Stimulated activated CD4-positive, alpha-beta T cell treated with anti-CD3 and anti-CD28 coated beads, Interleukin-4, amount 100 ng/mL, for 4 hours (primary cell): ENCODE measurements at regions not wholly inside any gene's neighbourhood (a gene's known extent, or its start where the extent isn't known, plus 50 kb on each side); places are given as distances from the start of the nearest gene placed in this dataset.
A peak's percentile ranks its signal among the peaks of the same experiment; 100 is the strongest.

Source experiments
- DNase-seq, 2 experiments: peaks; one replicate each; pipeline ENCODE4 v3.0.0-alpha.2; 2020

GRCh38 chr9:7980041-7980440 is 180.5 kb upstream of the DMAC1 start:
- DNase-seq = no peak

- no peak for DNase-seq
Measured at GRCh38 chr9:7979611-7980010, 180.0 kb upstream of the DMAC1 start.

DNA sequence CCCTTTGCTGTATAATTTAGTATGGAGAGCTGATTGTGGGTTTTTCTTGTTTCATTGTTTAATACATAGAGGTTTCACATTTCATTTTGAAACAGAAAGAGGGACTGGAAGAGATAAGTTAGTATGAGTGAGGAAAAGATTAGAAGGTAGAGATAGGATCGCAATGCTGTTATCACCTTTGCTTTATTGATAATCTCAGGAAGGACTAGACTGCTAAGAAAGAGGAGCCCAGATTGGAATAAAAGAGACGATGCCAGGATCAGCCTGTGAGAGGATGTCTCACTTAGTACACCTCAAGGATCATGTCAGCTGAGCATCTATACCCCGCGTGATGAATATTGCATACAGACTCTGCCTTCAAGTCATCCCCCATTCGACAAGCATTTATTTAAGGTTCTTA is 178.0 kb upstream of the DMAC1 start:
- no peak for DNase-seq

GRCh38 chr9:7976856-7977255 is 177.3 kb upstream of the DMAC1 start:
- DNase-seq = no peak

DNA sequence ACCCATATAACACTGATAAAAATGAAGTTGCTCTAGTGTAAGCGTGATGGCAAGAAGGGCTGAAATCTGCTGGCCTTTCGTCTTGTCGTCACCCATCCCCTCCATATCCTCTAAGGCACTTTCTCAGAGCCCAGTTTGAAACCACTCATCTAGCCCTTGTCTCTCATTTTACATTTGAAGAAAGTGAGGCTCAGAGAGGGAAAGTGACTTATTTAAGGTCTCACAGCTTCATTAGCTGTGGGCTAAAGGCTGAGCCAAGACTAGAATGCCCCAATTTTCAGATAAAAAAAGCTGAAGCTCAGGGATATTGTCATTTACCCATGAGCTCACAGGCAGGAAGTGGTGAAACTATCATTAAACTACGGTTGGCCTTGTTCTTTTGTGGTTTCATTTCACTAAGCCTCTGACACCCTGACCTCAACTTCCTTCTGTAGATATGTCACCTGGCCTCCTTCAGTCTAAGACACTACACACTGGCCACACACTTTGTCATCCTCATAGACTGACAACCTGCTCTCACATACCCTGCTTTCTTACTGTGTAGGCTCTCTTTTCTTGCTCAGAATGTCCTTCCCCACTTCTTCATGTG is 176.7 kb upstream of the DMAC1 start:
- peak in 1 of 2 experiments; percentile 54 for DNase-seq

DNA sequence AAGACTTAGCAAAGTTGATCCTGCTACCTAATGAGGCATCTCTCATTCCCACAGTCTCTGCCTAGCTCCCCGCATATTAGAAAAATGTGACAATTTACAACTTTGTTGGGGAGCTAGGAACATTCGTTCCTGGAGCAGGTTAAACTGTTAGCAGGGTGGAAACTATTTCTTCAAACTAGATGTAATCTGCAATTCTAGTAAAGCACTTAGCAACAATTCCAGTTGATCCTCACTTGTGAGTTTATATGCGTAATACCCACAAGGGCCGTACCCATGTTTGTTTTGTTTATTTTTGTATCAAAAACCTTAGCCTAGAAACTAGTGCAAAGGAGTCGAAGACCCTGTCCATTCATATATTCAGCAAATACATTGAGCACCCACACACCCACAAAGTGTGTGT is 175.8 kb upstream of the DMAC1 start:
- DNase-seq = no peak

DNA sequence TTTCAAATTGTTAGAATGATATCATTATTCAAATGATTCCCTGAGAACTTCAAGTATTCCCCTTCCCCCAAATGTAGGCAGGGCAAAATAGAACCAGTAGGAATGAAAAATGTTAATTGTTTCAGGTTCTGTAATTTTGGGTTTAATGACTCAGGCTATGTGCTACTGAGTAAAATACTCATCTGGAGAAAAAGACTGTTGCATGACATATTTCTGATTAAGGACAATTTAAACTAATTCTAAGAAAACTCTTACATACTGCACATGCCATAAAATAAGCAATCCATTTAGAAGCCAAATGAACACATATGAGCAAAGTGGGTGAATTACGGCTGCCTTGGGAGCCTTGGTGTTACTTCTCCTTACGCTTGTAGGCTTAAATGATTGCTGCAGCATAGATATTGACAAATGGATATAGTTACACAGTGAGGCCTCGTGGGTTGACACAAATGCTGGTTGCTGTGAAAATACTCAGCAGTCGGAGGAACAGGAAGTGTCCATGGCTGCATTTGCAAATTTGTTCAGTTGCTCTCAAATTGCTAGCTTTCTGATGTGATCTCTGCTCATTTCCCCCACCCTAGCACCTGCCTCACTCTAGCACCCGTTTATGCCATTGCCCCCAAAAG is 174.9 kb upstream of the DMAC1 start:
- DNase-seq = no peak

GRCh38 chr9:7973123-7973522 is 173.5 kb upstream of the DMAC1 start:
- DNase-seq = no peak

GRCh38 chr9:7970681-7971330 is 171.2 kb upstream of the DMAC1 start:
- DNase-seq = no peak

DNA sequence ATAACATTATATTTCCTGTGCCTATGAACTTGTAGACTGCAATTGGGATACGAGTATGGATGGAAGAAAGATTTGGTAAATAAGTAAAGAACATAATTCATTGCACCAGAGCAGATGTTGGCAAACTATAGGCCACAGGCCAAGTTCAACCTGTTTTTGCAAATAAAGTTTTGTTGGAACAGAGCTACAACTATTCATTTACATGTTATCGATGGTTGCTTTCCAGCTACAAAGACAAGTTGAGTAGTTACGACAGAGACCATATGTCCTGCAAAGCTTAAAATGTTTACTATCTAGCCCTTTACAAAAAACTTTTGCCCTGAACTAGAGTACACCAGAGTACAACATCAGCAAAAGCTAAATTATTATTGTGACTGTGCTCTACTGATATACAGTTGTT is 169.1 kb upstream of the DMAC1 start:
- no peak for DNase-seq

DNA sequence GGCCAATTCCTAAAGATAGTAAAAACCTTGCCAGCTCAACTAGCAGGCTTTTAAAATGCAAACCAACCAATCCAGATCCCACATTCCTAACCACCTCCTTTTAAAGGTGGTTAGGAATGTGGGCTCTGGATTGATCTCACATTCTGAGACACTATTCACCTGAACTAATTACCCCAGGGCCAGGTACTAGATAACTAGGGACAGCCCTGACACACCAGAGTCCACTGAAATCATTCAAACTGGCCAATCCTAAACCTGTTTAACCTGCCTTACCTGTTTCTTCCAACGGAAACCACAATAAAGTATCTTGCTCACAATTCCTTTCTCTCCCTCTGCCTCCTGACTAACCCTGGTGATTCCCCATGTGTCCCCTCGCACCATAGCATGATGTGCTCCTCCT is 168.3 kb upstream of the DMAC1 start:
- DNase-seq = no peak

DNA sequence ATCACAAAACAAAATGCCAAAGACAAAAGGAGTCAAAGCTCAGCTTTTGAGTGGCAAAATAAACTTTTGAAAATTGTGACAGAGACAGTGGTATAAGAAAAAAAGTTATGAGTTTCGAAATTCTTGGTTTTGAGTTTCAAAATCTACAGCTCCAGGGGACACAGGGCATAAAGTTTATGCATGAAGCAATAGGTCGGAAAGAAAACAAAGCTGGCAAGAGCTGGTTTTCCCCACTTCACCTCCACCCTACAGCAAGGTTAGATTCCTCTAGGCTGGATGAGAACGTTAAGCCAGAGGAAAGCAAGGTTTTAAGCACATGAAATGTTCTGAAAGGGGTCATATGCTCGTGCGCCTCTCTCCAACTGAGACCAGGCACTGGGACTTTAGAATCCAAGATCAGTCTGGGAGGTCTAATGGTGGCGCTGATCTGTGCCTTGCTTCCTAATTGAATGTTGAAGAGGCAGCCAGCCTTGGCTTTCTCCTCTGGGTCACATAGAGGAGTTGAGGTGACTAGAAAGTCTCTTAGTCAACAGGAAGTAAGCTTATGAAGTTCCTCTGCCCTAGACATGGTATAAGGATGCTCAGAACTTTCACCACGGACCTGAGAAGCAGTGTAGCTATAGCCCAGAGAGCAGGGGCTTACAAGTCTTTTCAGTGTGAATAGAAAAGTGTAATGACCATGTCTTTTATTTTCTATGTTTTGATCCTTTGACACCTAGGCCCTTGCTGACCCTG is 167.7 kb upstream of the DMAC1 start:
- DNase-seq = no peak

DNA sequence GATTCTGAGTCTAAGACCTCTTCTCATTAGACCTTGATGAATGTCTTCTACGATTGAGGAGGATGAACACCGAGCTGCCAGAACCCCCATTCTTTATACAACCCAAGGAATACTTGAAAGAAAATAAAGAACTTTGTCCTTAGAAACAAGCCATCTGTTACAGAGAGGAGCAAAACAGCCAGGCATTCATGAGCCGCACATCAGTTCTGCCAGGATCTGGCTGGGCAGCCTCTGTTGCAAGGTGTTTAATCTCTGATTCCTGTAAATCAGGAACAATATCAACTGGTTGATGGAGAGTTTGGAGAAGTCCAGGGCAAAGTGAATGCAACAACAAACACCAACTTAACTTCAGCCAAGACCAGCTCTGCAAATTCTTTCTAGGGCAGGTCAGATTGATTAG is 165.5 kb upstream of the DMAC1 start:
- no peak for DNase-seq

- DNase-seq = no peak
Measured at GRCh38 chr9:7963026-7963425, 163.4 kb upstream of the DMAC1 start.

GRCh38 chr9:7961076-7961475 is 161.5 kb upstream of the DMAC1 start:
- no peak for DNase-seq

- DNase-seq = no peak
Measured at GRCh38 chr9:7960320-7961050, 160.9 kb upstream of the DMAC1 start.

DNA sequence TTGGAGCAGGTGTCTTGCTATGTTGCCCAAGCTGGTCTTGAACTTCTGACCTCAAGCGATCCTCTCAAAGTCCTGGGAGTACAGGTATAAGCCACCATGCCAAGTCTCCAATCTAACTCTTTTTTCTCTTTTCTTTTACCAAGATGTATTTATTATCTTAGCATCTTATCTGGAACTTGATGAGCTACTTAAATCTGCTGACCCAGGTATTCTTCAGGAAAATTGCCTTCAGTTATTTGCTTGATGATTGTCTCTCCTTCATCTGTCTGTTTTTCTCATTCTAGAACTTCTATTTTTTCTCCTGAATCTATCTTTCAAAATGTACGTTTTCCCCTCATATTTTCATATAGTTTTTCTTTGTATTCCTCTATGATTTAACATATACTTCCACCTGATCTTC is 158.2 kb upstream of the DMAC1 start:
- no peak for DNase-seq

- no peak for DNase-seq
Measured at GRCh38 chr9:7947577-7947976, 148.0 kb upstream of the DMAC1 start.

DNA sequence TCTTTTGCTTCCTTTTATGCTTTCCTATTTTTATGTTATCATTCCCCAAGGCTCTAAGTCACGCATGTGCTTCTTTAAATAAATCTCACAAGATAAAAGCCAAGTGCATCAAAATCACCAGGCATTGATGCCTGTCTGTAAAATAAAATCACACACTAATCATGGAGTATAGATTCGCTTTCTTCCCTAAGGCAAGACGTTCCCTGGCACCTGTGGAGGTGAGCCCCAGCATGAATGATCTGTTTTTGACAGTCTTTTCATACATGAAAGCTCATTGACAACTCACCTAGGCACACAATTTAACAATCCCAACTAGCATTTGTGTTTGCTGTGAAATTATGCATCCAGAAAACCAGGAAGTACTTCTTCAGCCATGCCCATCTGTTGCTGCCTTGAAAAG is 146.9 kb upstream of the DMAC1 start:
- DNase-seq = no peak

DNA sequence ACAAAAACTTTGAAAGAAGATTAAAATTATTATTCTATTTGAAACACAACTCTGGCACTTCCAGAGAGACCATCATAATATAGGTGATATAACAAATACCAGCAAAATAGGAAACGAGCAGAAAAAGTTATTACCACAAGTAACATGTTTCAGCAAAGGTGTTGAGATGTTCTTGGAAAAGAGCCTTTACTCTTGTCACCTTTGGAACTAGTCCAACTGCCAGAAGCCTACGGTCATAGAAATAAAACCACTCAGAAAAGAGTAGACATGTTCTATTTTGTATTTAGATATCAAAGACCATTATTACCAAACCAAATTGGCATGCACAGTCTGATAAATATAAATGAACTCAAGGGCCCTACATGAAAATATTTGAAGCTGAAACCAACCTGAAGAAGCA is 145.0 kb upstream of the DMAC1 start:
- DNase-seq = no peak

- no peak for DNase-seq
Measured at GRCh38 chr9:7937761-7938491, 138.3 kb upstream of the DMAC1 start.

- no peak for DNase-seq
Measured at GRCh38 chr9:7936996-7937395, 137.4 kb upstream of the DMAC1 start.

DNA sequence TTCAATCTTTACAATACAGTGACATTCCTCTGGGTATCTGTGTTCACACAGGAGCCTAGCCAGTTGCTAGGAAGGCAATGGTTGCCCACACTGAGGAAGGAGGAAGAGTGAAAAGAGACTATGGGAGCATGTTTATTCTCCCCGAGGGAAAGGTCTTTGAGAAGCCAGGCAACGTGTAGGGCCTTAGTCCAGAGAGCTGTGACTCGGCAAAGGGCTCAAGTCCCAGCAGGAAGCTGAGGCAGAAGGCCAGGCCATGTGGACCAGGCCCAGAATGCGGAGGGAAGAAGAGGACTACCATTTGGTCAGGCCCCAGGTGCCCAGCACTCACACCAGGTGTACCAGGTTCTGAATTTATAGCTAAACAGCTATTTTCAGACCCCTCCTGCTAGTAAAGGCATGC is 136.6 kb upstream of the DMAC1 start:
- DNase-seq = no peak
